K562 (cell line): ENCODE measurements at regions not wholly inside any gene's neighbourhood (a gene's known extent, or its start where the extent isn't known, plus 50 kb on each side); places are given as distances from the start of the nearest gene placed in this dataset.

Source experiments
- BRD4 ChIP-seq: fragments of 200-600 bp; sonication (generic); IDR thresholded peaks from 2 replicates; pipeline ENCODE4 v1.6.1; 2017; ENCODE audit warnings: inconsistent platforms
- CREB1 ChIP-seq, 2 experiments: sonication (generic) in 1 of 2; formaldehyde crosslinking in 1 of 2; IDR thresholded peaks; 2 replicates each; pipeline versions ENCODE4 v1.6.1 to v1.8.0; 2012 to 2022; ENCODE audit warnings: inconsistent platforms in 1 of 2, mild to moderate bottlenecking in 1 of 2, missing genetic modification reagents in 1 of 2, moderate library complexity in 1 of 2
- RAD51 ChIP-seq: fragments of 450-650 bp; IDR thresholded peaks from 2 replicates; pipeline ENCODE4 v1.7.1; 2016; ENCODE audit warnings: low read depth, mild to moderate bottlenecking, borderline replicate concordance
- RNF2 ChIP-seq: sonication (generic); IDR thresholded peaks from 2 replicates; pipeline ENCODE4 v1.6.1; 2016
- SMAD3 ChIP-seq: fragments of 450-650 bp; formaldehyde crosslinking; conservative IDR thresholded peaks from 2 replicates; pipeline ENCODE4 v1.4.0; 2020; ENCODE audit warnings: mild to moderate bottlenecking
- TF ChIP-seq, protein P1 (sequence below): fragments of 200-400 bp; formaldehyde crosslinking; IDR thresholded peaks from 2 replicates; pipeline ENCODE4 v1.6.1; 2017; ENCODE audit warnings: mild to moderate bottlenecking, low read depth, low read length, moderate library complexity
- TF ChIP-seq, protein P2 (sequence below), 3 experiments: IDR thresholded peaks in 2 of 3; conservative IDR thresholded peaks in 1 of 3; 2 replicates each; pipeline ENCODE4 v1.5.1; 2011 to 2012; ENCODE audit warnings: low read length in 3 of 3, mild to moderate bottlenecking in 3 of 3, control low read depth in 2 of 3, improper control_type of control experiment in 1 of 3, inconsistent platforms in 1 of 3, low read depth in 1 of 3, mixed read lengths in 1 of 3, moderate library complexity in 1 of 3; ENCODE audit not compliant: insufficient read depth in 2 of 3
- TF ChIP-seq, protein P3 (sequence below), 2 experiments: fragments of 450-650 bp; formaldehyde crosslinking in 1 of 2; IDR thresholded peaks; 2 replicates each; pipeline versions ENCODE4 v1.4.0 to v1.6.1; 2014 to 2020; ENCODE audit warnings: mild to moderate bottlenecking in 2 of 2, borderline replicate concordance in 1 of 2, low read depth in 1 of 2
- TF ChIP-seq, protein P4 (sequence below): sonication (generic); formaldehyde crosslinking; IDR thresholded peaks from 2 replicates; pipeline ENCODE4 v1.8.1; 2023; ENCODE audit warnings: mild to moderate bottlenecking, missing genetic modification reagents, moderate library complexity

DNA sequence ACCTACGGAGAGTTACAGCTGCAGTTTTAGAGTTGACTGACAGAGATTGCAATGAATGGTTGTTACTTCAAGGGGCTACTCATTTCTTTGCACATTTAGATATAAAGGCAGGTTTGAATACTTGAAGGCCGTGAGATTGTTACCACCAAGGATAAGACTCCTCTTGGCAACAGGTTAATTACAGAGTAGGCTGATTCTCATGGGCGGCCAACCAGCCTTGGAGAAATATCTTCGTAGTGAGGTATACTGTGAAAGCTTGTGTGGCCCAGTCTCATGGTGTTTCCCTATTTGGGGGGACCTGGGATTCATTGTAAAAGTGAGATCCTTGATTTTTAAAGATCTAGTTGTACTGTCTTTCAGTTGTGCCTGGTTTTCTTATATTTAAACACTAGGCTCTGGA is 103.2 kb upstream of the OLFM3 start:
- TF ChIP-seq BRD4 = no peak
- no peak for TF ChIP-seq RNF2
- TF ChIP-seq, protein P1, sequence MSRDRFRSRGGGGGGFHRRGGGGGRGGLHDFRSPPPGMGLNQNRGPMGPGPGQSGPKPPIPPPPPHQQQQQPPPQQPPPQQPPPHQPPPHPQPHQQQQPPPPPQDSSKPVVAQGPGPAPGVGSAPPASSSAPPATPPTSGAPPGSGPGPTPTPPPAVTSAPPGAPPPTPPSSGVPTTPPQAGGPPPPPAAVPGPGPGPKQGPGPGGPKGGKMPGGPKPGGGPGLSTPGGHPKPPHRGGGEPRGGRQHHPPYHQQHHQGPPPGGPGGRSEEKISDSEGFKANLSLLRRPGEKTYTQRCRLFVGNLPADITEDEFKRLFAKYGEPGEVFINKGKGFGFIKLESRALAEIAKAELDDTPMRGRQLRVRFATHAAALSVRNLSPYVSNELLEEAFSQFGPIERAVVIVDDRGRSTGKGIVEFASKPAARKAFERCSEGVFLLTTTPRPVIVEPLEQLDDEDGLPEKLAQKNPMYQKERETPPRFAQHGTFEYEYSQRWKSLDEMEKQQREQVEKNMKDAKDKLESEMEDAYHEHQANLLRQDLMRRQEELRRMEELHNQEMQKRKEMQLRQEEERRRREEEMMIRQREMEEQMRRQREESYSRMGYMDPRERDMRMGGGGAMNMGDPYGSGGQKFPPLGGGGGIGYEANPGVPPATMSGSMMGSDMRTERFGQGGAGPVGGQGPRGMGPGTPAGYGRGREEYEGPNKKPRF = no peak
- TF ChIP-seq, protein P2, sequence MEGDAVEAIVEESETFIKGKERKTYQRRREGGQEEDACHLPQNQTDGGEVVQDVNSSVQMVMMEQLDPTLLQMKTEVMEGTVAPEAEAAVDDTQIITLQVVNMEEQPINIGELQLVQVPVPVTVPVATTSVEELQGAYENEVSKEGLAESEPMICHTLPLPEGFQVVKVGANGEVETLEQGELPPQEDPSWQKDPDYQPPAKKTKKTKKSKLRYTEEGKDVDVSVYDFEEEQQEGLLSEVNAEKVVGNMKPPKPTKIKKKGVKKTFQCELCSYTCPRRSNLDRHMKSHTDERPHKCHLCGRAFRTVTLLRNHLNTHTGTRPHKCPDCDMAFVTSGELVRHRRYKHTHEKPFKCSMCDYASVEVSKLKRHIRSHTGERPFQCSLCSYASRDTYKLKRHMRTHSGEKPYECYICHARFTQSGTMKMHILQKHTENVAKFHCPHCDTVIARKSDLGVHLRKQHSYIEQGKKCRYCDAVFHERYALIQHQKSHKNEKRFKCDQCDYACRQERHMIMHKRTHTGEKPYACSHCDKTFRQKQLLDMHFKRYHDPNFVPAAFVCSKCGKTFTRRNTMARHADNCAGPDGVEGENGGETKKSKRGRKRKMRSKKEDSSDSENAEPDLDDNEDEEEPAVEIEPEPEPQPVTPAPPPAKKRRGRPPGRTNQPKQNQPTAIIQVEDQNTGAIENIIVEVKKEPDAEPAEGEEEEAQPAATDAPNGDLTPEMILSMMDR (IDR thresholded peaks at IDR 0.05 in 2 of 3, conservative IDR thresholded peaks at IDR 0.05 in 1 of 3; ENCODE audit: insufficient read depth in 2 of 3, low read depth in 1 of 3, low read length in 3 of 3) = no peak
- TF ChIP-seq, protein P3, sequence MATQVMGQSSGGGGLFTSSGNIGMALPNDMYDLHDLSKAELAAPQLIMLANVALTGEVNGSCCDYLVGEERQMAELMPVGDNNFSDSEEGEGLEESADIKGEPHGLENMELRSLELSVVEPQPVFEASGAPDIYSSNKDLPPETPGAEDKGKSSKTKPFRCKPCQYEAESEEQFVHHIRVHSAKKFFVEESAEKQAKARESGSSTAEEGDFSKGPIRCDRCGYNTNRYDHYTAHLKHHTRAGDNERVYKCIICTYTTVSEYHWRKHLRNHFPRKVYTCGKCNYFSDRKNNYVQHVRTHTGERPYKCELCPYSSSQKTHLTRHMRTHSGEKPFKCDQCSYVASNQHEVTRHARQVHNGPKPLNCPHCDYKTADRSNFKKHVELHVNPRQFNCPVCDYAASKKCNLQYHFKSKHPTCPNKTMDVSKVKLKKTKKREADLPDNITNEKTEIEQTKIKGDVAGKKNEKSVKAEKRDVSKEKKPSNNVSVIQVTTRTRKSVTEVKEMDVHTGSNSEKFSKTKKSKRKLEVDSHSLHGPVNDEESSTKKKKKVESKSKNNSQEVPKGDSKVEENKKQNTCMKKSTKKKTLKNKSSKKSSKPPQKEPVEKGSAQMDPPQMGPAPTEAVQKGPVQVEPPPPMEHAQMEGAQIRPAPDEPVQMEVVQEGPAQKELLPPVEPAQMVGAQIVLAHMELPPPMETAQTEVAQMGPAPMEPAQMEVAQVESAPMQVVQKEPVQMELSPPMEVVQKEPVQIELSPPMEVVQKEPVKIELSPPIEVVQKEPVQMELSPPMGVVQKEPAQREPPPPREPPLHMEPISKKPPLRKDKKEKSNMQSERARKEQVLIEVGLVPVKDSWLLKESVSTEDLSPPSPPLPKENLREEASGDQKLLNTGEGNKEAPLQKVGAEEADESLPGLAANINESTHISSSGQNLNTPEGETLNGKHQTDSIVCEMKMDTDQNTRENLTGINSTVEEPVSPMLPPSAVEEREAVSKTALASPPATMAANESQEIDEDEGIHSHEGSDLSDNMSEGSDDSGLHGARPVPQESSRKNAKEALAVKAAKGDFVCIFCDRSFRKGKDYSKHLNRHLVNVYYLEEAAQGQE (IDR thresholded peaks at IDR 0.05; ENCODE audit: borderline replicate concordance) = no peak
- TF ChIP-seq, protein P3 (CRISPR knock-in tag; IDR thresholded peaks at IDR 0.05; ENCODE audit: low read depth) = no peak
- no peak for TF ChIP-seq RAD51
- TF ChIP-seq SMAD3 (CRISPR knock-in tag) = no peak
- TF ChIP-seq, protein P4, sequence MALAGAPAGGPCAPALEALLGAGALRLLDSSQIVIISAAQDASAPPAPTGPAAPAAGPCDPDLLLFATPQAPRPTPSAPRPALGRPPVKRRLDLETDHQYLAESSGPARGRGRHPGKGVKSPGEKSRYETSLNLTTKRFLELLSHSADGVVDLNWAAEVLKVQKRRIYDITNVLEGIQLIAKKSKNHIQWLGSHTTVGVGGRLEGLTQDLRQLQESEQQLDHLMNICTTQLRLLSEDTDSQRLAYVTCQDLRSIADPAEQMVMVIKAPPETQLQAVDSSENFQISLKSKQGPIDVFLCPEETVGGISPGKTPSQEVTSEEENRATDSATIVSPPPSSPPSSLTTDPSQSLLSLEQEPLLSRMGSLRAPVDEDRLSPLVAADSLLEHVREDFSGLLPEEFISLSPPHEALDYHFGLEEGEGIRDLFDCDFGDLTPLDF (CRISPR knock-in tag) = no peak
- TF ChIP-seq CREB1 (IDR thresholded peaks at IDR 0.05) = no peak
- no peak for TF ChIP-seq CREB1 (CRISPR knock-in tag; IDR thresholded peaks at IDR 0.05)
